Astrocyte of the spinal cord (primary cell): ENCODE measurements at regions not wholly inside any gene's neighbourhood (a gene's known extent, or its start where the extent isn't known, plus 50 kb on each side); places are given as distances from the start of the nearest gene placed in this dataset.
A peak's percentile ranks its signal among the peaks of the same experiment; 100 is the strongest.

ENCODE experiments used
- DNase-seq: peaks from one replicate; pipeline ENCODE4 v3.0.0; 2011; ENCODE audit warnings: low read depth, low spot score
- H3K4me3 ChIP-seq: 2 replicates; pipeline ENCODE4 v1.5.1; 2011; ENCODE audit warnings: low read depth, mild to moderate bottlenecking, low read length, moderate library complexity
- CTCF ChIP-seq: IDR thresholded peaks from 2 replicates; pipeline ENCODE4 v1.5.1; 2012; ENCODE audit warnings: low read depth, mild to moderate bottlenecking, low read length, inconsistent platforms
- in situ Hi-C: cut with HindIII; loops from 2 replicates; pipeline ENCODE4 v1.10.0; 2017; ENCODE audit warnings: low sequenced_read_pairs

GRCh38 chr2:191738003-191738402 lies 60.1 kb downstream of the NABP1 start:
- no peak for TF ChIP-seq CTCF
- in situ Hi-C loops: no loop called here
- no peak for DNase-seq
- H3K4me3 ChIP-seq: no peak overlapping the region

GRCh38 chr2:191738667-191739066 lies 60.7 kb downstream of the NABP1 start:
- no peak for TF ChIP-seq CTCF
- in situ Hi-C loops: no loop called here
- no peak for DNase-seq
- no peak overlapping the region for H3K4me3 ChIP-seq

GRCh38 chr2:191739194-191739593 lies 61.3 kb downstream of the NABP1 start:
- in situ Hi-C loops: no loop called here
- no peak for DNase-seq
- TF ChIP-seq CTCF: no peak
- no peak overlapping the region for H3K4me3 ChIP-seq

- TF ChIP-seq CTCF: no peak
- H3K4me3 ChIP-seq: no peak overlapping the region
- in situ Hi-C loops: no loop called here
- no peak for DNase-seq
Measured at GRCh38 chr2:191740016-191740419, 62.1 kb downstream of the NABP1 start.

- TF ChIP-seq CTCF: no peak
- in situ Hi-C loops: no loop called here
- no peak overlapping the region for H3K4me3 ChIP-seq
- DNase-seq: peak; percentile 16
Measured at GRCh38 chr2:191740759-191741158, 62.8 kb downstream of the NABP1 start.

GRCh38 chr2:191746346-191747169 lies 68.6 kb downstream of the NABP1 start:
- no peak for TF ChIP-seq CTCF

More at GRCh38 chr2:191746346-191747169, 68.6 kb downstream of the NABP1 start:
- no peak for DNase-seq
- H3K4me3 ChIP-seq: no peak overlapping the region
- in situ Hi-C loops: no loop called here
